GM21737 (cell line): ENCODE measurements at regions not wholly inside any gene's neighbourhood (a gene's known extent, or its start where the extent isn't known, plus 50 kb on each side); places are given as distances from the start of the nearest gene placed in this dataset.

Source experiments
- ATAC-seq: cut with Tn5 transposase; IDR thresholded peaks from one replicate; pipeline ENCODE4 v1.9.1; 2021; ENCODE audit warnings: mild to moderate bottlenecking, moderate library complexity; ENCODE audit not compliant: unreplicated experiment

DNA sequence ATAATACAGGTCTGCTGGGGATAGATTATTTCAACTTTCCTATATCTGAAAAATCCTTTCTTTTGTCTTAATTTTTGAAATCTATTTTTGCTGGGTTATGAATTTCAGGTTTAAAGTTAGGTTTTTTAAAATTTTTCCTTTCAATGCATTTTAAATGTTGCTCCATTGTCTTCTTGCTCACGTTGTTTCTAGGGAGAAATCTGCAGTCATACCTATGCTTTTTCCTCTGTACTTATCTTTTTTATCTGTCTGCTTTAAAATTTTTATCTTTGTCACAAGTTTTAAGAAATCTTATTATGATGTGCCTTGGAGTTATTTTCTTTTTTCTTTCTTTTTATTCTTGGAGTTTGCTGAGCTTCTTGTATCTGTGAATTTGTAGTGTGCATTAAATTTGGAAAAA is 412.0 kb upstream of the KIF2A start:
- no peak for ATAC-seq

DNA sequence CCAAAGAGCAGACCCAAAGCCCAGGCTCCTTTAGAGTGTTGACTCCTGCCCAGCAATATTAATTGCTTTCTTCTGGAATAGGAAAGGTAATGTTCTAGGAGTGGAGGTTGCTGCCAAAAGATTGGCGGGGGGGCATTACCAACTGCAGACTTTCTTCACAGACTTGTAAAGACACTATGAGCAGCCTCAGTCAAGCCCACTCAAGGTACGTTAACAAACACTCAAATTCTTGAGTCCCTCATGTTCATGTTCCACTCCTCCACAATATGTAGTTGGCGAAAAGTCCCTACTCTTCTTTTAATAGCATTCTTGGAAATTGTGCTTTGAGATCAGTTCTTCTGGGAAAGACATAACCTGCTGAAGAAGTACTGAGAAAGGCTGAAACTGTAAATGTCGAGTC is 409.2 kb upstream of the KIF2A start:
- no peak for ATAC-seq

DNA sequence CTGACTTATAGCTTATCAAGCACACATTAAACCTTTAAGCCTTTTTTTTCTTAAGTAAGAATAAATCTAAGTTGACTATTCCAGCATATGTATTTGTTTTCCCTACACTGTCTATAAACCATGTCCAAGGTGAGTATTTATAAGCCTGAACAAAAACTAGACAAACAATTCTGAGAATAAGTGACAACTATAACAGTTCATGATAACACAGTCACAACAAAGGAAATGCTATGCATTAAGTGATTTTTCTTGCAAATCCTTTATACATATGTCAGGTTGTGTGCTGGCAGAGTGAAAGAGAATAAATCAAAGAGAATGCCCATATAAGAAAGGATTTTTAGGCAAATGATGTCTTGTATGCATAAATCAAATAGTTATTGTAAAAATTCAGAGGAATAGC is 408.8 kb upstream of the KIF2A start:
- no peak for ATAC-seq

DNA sequence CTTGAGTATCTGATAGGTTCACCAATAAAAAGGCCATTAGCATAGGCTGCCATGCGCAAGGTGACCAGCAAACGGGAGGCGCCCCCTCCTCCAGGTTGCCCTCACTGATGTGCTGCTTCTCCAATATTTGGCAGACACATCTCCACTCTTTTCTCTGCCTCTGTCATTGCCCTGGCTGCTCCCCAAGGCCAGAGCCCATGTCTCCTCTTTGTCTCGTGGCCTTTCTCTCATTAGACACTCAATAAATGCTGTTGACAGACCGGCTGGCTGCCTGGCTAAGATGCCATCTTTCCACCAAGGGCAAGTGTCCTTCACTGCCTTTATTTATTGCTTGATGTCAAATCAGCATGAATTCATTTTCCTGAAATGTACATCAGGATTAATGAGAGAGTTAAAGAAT is 404.0 kb upstream of the KIF2A start:
- ATAC-seq = no peak

DNA sequence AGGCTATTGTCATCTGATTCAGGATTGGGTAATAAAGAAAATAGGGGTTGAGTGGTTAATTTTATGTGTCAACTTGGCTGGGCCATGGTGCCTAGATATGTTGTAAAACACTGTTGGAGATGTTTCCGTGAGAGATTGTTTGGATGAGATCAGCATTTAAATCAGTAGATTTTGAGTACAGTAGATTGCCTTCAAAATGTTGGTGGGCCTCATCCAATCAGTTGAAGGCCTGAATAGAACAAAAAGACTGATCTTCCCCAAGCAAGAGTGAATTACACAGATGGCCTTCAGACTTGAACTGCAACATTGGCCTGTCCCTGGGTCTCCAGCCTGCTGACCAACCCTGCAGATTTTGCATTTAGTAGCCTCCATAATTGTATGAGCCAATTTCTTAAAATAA is 401.3 kb upstream of the KIF2A start:
- no peak for ATAC-seq

DNA sequence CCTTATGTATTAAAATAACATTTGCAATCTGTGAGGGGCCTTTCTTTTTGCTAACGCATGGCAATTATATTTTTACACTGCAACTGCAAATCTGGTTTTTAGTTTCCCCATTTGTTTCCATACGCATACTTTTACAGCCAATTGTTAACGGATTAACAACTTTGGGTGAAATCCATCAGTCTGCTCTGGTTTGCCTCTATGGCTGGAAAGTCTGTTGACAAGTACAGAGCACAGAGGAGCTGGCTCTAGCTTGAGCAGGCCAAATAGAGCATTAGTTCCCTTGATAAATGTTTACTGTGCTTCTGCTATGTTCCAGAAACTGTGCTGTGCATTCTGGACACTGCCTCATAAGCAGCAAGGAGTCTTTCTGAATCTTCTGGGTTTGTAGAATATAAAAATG is 400.4 kb upstream of the KIF2A start:
- no peak for ATAC-seq

DNA sequence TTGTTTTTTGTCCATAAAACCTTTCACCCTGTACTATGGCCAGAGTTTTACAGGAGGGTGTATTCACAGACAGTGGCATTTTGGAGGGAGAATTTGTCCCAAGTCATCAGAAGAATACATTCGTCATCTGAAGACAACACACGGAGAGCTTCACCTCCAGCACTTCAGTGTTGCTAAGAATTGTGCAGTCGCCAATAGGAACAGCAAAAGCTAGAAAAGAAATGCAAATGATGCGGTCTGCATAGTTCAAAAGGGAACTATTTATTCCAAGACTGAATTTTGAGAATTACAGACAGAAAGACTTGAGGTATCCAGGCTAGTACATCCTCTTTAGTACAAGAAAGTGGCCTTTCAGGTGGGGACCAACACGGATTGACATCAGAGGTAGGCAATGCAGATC is 399.2 kb upstream of the KIF2A start:
- ATAC-seq = no peak

DNA sequence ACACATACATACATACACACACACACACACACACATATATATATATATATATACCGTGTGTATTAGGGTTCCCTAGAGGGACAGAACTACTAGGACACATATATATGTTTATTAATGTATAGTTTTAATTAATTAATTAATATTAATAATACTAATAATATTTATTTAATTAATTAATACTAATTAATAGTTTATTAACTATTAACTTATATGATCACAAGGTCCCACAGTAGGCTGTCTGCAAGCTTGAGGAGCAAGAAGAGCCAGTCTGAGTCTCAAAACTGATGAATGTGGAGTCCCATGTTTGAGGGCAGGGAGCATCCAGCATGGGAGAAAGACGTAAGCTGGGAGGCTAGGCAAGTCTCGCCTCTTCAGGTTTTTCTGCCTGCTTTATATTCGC is 398.0 kb upstream of the KIF2A start:
- no peak for ATAC-seq

DNA sequence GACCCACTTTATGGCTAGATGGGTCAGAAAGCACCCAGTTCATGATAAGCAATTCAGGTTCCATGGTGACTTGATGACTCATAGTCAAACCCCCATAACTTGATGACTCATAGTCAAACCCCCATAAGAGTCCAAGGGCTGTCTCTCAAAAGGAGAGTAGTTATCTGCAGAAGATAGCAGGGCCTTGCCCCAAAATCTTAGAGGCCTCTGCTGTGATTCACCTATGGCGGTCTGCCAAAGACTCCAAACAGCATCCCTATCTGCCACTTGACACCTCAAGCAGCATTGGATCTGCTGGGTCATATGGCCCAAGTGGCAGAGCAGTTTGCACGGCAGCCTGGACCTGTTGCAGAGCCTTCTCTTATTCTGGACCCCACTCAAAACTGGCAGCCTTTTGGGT is 395.2 kb upstream of the KIF2A start:
- no peak for ATAC-seq

DNA sequence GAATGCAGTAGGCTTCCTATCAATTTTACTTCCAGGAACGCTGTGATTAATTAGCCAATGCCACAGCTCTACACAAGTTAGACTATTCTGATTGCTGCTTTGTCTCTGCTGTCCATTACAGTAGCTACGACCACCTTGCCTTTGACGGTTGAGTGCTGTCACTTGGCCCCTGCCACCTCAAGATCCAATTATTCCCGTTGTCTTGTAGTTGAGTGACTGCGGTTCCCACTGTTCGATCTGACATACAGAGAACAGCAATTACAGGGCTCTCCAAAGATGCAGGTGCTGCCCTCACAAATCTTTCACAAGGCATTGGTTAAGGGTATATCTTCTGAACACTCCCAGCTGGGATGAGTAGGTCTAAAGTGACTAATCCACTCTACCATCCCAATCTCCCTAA is 393.4 kb upstream of the KIF2A start:
- ATAC-seq = no peak

DNA sequence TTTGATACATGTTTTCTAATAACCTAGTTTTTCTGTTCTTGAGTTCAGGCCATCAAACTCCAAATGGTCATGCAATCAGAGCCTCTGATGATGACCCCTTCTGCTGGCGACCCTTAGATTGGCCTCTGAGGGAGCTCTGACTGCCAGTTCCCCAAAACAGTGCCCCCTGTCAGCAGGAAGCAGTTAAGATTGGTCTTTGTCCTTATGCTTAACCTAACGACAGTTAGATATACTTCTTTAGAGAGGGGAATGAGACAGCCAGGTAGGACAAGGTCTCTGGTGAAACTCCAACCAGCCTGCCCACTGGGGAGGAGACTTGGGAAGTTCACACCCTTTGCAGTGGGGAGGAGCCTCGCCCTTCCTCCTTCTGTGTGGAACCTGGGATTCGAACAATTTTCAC is 390.4 kb upstream of the KIF2A start:
- no peak for ATAC-seq

DNA sequence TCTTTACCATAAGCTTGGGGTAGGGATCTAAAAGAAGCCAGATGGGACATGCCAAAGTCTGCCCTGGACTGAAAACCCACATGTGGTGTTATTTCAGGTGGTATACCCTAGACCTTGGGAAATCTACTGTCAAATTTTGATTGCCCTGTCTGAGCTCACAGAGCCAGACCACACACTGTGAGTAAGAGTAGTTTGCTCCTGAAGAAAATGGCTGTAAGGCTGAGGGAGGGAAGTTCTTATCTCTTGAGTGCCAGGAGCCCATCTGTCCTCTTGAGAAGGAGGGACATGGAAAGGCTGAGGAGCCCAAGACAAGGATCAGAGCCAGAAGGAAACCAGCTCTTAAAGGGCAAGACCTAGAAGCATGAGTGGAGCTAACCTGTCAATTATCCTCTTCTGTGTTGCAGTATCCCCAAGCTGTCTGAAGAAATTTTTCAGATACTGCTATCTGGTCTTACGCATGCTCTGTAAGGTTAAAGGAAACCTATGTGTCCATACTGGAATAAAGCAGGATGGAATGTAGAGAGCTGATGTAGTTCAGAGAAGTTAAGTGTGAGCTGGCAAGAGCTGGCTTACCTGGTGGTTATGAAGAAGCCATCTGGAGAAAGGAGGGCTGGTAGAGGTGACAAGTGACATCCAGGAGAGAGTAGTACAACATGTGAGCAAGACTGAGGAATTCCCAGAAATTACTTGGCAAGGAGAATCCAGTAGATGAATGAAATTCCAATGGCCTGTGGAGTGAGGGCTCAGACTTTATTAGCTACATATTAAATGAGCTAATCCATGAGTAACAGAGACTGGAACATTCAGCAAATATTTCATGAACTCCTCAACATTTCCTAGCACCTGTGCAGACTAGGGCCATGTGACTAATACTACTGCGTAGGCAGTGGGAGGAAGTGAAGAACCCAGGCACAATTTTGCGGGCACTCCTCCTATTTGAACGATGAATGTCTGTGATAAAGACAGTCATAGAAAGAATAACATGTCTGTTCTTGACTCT is 389.1 kb upstream of the KIF2A start:
- ATAC-seq = no peak

DNA sequence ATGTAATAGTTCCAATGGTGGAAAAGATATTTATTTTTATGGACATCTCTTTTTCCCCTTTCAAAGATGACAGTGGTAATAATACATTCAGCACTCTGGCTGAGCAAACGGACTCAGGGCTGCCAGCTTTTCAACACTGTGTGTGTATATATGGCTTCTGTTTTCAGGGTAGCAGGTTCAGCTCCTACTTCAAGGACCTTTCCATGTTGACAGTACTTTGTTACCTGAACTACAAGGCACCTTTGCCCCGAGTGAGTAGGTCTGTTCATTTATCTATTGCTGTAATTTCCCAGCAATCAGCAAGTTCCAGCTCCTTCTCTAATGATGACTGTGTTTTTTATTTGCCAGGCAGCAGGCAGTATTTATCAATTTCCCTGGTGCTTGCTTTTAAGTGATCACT is 387.4 kb upstream of the KIF2A start:
- no peak for ATAC-seq

DNA sequence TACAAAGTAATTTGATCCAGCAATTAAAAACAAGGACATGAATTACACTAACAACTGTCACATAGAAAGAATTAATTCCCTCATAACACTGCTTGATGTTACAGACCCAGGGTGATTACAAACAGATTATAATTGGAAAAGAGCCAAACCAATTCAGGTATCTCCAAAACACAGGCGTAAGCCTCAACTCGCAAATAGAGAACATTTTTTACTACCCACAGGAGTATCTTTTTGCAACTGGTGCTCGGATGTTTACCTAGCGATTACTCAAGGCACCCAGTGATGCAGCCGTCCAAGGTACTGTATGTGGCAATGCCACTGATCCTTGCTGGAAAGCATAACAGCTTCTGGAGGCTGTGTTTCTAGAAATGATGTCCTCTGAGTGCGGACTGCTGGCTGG is 386.1 kb upstream of the KIF2A start:
- no peak for ATAC-seq

DNA sequence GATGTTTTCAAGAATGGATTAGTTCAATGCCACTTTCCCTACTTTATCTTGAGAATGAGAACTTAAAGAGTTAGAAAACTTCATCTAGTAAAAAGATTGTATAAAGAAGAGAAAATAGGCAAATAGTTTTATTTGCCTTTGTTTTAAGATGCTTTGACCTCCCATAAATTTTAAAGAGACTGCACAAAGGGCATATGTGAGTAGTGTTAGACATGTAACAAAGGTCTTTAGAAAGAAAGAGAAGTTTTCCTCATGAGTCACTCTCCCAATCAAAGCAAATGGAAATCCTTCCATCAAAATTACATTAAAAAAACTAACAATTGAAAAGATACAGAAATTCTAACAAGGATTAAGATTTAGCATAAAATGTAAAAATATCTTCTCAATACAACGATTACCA is 381.8 kb upstream of the KIF2A start:
- no peak for ATAC-seq

DNA sequence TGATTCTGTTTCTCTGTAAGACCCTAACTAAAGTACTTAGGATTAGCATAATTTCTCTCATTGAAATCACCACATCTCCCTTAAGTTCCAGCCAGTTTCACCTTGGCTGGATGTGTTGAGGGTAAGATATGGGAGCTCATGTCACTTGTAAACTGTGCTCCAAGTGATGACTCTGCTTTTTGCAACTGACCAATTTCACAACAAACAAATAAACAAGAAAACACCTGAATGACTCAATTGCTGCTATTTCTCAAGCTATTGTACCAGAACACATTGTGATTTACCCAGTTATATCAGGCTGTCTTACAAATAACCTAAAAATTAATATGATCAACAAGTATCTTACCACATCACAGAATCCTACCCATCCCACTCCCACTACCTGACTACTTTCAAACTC is 379.1 kb upstream of the KIF2A start:
- ATAC-seq = no peak

DNA sequence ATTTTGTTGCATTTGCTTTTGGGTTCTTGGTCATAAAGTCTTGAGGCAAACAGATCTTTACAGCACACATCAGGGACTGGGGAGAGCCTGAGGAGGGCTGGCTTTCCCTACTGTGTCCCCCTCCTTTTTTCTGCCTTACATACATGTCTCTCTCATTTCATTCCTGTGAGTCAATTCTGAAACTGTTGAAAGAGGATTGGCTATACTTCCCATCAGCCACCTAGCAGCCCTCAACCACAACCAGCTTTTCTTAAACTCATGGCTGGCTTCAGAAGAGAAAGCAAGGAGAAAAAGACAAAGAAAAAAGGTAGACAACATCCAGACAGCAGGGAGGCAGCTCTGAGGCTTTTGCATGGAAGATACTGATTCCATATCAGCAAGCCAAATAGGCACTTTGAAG is 374.8 kb upstream of the KIF2A start:
- ATAC-seq = no peak

DNA sequence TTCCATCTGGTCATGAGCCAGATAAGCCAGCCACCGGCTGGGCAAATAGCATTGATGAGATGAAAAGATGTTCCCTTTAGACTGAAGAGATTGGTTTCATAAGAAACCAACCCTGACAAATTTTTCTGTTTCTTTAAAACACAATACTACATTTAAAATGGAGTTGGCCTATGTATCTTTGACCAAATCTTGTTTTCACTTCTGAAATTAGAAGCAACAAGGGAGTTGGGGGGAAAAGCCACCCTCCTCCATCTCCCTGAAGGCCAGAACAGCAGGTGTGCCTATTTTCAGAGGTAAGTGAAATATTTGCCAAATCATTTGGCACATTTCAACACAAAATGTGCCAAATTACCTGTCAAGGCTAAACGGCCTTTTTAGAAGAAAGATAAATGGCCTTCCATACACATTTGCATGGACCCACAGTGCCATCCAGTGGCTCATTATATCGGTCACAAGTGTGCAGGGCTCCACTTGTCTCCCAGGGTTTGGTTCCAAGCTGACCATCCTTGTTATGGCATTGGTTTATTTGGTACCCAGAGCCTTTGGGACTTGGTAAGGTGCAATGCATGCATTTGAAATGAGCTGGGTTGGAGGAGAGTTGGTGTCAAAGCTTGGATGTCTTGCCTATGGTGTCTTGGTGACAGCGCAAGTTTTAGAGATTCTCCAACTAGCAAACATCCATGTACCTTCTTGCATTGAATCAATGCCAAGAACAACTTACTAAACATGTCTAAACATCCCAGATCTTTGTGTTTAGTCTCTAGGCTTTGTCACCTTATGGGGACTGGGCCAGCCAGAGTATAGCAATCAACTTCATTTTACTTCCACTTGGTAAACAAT is 372.0 kb upstream of the KIF2A start:
- no peak for ATAC-seq

DNA sequence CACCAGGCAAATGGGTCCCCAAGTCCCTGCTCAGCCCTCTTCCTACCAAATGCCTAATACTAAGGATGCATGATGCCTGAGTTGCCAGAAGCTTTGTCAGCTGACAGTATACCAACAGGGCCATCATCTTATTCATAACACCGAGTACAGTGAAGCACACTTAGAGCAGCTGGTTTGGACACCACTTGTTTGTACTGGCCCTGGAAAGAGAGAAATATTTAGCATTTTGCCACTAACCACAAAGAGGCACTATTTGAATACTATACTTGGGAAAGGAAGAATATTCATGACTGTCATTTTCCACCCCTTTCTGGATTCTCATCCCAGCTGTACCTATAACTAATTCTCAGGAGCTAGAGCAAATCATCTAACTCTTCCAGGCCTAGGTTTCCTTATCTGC is 364.4 kb upstream of the KIF2A start:
- no peak for ATAC-seq

DNA sequence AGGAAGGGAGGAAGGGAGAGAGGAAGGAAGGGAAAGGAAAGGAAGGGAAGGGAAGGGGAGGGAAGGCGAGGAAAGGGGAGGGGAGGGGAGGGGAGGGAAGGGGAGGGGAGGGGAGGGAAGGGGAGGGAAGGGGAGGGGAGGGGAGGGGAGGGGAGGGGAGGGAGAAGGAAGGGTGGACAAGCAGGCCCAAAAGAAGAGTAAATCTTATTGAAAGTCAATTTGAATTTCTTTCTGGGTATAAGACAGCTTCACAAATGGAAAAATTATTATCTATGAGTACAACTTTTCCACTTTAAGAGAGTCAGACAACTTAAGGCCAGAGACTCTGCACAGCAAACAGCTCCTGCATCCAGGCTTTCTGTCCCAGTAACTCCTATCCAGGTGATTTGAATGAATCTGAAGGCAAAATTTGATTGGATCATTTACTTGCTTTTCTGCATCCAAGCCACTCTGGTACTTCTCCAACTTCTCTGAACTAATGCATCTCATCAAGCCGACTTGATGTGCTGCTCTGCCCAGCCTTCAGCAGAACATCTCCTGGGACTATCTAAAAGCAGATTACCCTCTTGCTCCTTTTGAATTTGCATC is 363.4 kb upstream of the KIF2A start:
- ATAC-seq = no peak

DNA sequence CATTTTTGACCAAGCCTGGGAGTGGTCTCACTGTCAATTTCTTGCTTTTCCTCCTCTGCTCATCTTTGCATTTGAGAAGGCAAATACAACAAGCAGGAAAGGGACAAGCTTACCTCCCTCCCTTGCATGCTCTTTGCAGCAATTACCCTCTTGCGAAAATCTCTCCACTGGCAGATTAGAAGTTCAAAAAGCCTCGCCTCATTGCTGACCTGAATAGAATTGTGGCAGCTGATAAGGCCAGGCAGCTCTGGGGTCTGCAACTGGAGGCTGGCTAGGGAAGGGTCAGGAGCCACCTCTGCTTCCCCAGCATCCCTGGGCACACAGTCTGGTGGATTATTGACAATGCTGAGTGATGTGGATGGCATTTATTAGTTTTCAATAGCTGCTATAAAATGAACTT is 362.3 kb upstream of the KIF2A start:
- ATAC-seq = no peak

DNA sequence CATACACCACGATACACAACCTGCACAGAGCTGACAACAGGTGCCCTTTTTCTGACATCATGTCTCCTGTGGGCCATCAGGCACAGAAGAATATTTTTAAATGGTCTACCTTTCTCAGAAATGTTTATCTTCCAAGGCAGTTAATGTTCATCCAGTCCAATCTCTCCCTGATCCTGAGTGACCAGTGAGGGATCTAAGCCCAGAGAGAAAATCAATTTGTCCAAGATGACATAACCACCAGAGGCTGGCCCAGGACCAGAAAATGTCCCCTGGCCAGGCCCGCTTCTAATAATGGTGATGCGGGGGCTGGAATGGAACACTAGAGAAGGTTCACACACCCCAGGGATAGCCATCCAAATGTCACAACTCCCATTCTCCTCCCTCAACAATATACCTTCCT is 357.9 kb upstream of the KIF2A start:
- no peak for ATAC-seq
